ENCODE measurements at regions not wholly inside any gene's neighbourhood (a gene's known extent, or its start where the extent isn't known, plus 50 kb on each side); places are given as distances from the start of the nearest gene placed in this dataset.
"Not testable (repeated sequence)": the region's sequence is repeated elsewhere in the genome, so short reads cannot be mapped to it uniquely, and the experiment has no call there.

DNA sequence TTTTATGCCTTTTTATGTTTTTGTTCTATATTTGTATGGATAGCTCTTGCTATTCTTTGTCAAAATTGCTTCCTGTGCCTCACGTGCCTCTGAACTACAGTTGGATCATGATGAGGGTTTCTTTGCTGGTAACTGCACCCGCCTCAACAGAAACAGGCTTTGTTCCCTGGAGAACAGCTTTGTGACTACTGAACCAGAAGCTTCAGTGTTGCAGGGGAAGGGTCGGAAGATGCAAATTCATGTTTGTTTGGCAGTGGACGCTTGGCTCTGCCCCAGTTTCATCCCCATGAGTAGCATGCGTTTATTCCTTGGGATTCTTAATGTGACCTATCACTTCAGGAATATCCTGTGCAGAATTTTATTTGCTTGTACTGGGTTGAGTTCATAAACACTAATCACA is 959.1 kb upstream of the WWC1 start:
- FAIRE-seq = no peak

DNA sequence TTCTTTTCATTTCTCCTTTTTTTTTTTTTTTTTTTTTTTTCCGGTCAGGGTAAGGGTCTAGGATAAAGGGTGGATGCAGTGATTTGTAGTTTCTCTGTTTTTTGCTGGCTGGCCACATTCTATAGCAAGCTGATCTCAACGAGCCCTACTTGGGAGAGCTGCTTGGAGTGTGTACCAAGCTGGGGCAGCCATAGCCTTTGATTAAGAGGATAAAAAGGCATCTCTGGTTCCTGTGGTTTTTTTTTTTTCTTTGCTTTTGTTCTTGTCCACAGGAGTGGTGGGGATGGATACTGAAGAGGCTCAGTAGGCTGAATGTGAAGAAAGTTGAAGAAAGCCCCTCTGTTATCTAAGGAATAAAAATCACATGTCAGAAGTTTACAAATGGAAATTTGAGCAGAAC is 955.3 kb upstream of the WWC1 start:
- FAIRE-seq = no peak

DNA sequence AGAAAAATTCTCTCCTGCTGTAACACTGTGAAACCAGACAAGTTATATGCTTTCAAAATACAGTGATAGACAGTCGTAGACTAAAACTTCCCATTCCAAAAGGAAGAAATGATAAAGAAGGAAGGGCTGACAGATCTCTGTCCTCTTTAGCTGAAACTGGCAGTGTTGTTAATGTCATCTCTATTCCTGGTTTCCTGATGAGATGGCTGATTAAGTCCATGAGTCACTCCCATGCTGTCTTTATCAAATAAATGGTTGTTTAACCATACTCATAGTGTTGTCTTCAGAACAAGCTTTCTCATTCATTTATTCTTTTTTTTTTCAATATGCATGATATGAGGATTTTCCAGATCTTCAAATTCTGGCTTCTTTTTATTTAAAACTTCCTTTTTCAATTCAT is 952.2 kb upstream of the WWC1 start:
- no peak for FAIRE-seq

DNA sequence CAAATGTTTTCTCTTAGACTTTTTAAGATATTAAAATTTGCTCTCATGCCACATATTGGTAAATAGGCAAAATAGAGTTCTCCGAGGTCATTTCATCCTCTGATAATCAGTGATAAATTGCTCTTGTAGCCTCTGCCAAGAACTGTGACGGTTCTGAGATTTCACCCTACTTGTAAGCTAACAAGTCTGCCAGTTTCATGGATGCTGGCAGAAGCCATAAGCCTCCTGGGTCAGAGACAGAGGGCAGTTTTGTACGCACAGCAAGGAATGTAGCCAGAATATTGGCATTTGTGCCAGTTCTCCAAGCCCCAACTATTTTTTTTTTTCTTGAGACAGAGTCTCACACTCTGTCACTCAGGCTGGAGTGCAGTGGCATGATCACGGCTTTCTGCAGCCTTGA is 945.0 kb upstream of the WWC1 start:
- no peak for FAIRE-seq

DNA sequence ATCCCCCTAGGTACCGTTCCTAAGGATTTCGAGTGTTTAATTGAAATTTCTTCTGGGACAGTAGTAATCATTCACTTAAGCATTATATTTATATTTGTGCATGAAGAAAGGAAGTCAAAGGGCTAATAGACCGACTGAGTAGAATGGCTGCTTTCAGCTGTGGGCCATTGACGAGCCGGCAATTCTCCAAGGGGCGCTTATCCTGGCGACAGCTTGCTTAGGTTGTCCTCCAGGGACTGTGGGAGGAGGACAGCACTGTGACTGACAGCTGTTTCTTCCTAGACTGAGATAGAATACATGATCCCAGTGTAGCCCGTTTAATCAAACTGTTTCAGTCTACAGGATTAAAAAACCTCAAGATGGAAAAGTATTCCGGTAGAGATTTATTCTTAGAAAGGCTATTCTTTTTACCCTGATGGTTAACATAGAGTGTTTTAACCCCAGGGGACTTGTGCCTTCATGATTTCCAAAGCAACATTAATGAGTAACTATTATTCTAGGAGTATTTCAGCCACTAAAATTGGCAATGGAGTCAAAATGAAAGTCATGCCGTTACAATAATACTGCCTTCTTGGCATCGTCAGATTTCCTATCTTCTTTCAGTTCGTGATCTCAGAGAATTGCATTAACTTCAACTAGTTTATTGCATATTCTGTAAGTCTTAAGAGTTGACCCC is 943.1 kb upstream of the WWC1 start:
- no peak for FAIRE-seq

DNA sequence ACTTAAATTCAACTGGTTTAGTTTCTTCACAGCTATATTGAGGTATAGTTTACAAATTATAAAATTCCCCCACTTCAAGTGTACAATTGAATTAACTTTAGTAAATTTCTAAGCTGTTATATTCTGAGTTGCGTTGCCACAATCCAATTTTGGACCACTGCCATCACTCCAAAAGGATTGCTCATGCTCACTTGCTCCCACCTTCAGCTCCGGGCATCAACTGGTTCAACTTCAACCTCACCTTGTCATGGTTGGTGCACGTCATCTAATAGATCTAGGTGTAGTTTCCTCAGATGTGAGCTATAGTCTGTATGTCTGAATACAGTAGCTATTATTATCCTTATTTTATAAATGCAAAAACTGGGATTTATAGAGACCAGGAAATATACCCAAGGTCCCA is 942.5 kb upstream of the WWC1 start:
- FAIRE-seq = no peak

DNA sequence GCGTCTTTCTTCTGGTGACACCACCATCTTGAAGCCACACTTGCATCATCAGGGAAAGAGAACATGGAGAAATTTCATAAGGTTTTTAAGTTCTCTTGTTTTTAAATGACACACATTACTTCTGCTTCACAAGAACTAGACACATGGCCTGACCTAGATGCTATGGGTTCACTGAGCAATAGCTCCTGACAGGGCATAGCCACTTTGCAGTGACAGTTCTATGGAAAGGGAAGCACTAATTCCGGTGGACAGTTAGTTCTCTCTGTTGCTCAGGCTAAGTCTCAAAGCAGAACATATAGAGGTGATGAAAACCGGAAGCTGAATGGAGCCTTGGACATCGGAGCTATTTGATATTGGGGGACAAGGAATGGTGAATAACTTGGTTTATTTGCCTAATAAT is 940.1 kb upstream of the WWC1 start:
- no peak for FAIRE-seq

DNA sequence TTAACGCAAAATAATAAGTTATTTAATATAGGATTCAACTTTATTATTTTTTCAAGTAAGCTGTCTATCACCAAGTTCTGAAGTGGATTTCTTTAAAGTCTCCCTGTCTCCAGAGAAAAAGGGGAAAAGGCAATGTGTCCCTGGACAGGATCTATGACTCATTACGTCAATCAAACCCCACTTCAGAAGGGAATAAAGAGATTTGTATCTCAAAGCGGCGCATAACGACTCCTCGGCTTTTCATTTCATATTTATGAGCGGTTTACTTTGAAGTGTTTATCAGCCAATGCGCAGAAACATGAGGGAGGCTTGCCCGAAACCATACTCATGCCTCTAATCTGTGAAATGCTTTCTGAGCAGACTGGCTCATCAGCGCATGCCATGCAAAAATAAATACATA is 938.6 kb upstream of the WWC1 start:
- FAIRE-seq = no peak

DNA sequence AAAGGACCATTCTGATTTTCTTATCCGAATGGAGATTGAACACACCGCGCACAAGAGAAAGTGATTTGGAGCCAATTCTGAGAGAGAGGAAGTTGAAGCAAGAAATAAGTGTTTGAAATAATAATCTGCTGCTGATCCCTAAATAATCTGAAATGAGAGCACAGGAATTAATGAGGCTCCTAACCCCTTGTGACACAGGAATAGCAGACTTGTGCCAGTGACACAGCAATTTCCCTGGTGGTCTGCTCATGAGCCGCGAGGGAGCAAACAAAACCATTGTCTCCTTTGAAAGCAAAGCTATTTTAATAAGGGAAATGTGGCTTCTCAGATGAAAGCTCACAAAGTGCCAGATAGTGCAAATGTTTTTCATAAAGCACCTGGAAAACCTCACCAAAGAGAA is 936.1 kb upstream of the WWC1 start:
- no peak for FAIRE-seq

DNA sequence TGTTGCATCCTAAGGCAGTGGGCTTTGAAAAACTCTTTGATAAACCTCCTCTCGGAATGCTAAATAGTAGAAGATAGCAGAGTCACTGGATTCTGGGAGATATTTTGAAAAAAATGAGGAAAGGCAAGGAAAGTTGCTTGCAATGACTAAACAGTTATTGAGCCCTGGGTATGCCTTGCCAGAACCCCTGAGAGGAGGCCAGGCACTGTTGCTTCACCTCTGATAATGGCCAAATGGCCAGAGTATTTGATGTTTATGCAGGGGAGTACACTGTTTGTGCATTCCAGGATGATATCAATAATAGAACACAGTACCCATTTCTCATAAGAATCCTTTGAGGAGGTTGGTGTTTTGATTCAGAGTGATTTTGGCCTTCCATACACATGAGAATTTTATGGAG is 935.1 kb upstream of the WWC1 start:
- FAIRE-seq = no peak

DNA sequence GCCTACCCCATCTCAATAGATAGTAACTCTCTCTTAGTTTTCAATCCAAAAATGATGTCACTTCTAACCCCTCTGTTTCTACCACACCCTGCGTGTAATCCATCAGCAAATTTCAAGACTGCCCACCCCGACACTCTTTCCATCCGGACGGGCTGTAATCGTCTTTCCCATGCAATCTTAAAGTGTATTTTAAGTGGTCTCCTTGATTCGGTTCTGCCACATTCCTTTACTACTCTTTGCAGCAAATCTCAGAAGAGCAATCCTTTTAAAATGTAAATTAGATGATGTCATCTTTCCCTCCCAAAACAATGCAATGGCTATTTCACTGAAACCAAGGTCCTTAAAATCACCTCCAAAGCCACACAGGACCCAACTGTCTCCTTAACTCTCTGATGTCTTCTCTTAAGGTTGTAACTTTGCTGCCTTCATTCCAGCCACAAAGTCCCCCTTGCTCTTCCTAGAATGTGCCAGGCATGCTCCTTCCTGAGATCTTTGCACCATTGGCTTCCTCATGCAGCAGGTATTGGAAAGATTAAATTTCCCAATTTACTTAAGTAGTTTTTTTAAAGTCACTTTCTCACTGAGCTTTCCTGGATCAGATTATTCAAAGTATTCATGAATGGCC is 932.5 kb upstream of the WWC1 start:
- FAIRE-seq = no peak

DNA sequence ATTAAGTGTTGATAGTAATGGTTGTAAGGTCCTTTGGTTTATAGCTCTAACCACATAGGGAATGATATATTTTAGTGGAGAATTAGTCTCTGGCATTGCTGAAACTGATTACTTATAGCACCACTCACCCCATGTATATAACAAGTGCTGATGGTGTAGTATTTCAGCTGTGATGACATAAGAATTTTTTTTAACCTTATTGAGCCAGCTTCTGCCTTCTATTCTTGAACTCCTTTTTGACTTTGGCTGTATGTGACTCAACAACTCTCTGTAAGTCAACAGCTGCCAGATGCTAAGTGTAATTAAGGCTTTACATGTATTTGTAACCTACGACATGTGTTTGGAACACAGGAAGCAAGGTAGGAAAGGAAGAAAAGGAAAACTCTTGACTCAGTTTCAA is 929.6 kb upstream of the WWC1 start:
- FAIRE-seq = no peak

DNA sequence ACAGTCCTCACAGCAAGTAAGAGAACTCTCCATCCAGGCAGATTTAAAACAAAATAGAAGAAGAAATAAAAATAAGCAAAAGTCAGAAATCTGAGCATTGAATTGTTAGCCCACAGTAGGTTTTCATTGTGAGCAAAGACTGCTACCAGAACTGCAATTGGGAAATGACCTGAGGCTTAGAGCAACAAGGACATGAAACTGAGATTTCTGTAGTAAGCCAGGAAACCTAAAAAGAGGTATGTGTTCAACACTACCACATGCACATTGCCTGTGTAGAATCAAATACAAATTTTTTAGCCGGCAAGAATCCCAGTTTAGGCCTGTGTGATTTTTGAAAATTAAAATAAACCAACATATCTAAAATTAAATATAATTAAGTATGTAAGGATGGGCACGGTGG is 928.4 kb upstream of the WWC1 start:
- no peak for FAIRE-seq

DNA sequence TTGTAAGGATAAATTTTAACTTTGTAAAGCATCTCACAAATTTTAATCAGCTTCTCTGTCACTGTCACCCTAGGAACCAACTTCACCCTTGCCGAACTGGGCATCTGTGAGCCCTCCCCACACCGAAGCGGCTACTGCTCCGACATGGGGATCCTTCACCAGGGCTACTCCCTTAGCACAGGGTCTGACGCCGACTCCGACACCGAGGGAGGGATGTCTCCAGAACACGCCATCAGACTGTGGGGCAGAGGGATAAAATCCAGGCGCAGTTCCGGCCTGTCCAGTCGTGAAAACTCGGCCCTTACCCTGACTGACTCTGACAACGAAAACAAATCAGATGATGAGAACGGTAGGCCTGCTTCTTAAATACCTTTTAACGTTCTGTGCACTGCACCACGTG is 916.3 kb upstream of the WWC1 start:
- no peak for FAIRE-seq

DNA sequence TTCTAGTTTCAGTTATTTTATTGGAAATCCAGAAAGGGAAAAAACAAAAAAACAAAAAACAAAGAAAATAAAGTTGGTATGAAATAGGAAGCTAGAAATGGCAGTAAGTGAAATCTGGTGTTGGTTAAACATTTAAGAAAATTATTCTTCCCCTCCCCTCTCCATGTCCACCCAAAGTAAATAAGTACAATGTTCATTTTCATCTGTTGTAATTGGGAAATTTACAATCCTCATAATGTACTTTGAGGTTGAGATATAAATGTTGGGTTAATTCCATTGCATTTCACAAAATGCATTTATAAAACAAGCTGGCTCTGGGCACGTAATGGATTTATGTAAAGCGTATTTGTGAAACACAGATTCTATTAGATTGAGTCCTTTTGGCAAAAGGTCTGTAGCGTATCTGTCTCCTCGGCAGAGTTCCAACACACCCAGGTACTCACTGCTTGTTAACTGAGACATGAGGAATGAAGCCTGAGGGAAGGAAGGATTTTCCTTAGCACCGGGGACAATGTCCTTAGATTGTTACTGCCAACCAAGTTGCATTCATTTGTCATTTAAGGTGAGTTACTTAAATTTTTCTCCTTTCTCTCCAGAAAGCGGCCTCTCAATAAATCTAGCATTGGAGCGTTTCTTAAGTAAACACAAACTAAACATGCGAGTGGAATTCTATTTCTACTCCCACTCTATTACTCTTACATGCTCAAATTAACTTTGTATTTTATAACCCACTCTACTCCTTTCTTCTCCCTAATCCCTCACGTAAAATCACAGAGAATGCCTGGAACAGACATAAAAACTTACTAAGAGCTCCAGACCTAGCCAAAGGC is 912.3 kb upstream of the WWC1 start:
- no peak for FAIRE-seq

DNA sequence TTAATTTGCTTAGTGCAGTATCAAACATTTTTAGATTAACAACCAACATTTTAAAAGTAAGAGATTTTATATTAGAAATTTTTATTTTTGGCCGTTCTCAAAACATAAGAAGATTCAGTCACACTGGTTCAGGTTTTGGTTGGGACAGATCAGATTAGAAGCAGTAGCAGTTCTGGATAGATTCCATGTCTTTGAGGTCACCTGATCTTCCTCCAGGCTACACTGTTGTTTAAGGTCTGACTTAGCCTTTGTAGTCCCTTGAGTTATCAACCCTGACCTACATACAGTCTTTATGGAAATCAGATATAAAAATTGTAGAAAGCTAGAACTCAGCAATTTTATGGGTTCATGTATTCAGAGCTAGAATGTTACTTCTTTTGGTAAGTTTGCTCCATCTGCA is 910.0 kb upstream of the WWC1 start:
- FAIRE-seq = no peak

DNA sequence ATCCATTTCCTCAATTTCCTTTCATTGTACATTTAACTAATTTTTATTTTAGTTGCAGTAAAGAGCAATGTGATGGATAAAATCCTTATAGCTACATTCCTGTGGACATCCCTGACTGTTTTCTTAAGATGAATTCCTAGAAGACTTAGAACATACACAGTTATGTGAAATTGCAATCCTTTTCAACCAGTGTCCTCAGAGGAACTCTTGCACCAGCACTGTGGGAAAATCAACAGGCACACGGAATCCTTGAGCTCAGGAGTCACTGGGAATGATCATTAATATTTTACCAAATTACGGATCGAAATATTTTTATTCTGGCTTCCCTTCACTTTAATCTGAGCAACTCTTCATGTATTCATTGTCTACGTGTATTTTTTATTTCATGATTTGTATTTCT is 901.9 kb upstream of the WWC1 start:
- FAIRE-seq = no peak

DNA sequence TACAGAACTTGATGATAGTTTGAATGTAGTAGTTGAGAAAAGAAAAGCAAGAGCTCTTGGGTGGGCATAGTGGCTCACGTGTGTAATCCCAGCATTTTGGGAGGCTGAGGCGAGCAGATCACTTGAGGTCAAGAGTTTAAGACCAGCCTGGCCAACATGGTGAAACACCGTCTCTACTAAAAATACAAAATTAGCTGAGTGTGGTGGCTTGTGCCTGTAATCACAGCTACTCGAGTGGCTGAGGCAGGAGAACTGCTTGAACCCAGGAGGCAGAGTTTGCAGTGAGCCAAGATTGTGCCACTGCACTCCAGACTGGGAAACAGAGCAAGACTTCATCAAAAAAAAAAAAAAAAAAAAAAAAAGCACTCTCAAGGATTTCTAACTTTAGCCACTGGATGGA is 900.2 kb upstream of the WWC1 start:
- FAIRE-seq = not testable (repeated sequence)

DNA sequence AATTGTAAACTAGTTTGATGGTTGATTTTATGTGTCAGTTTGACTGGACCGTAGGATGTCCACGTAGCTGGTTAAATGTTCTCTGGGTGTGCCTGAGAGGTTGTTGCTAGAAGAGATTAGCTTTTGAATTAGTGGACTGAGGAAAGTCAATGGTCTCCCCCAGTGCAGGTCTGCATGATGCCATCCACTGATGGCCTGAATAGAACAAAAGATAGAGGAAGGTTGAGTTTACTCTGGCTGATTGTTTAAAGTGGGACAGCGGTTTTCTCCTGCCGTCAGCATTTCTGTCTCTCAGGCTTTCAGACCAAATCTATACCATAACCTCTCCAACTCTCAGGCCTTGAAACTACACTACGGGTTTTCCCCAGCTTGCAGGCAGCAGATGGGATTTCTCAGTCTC is 899.2 kb upstream of the WWC1 start:
- no peak for FAIRE-seq

DNA sequence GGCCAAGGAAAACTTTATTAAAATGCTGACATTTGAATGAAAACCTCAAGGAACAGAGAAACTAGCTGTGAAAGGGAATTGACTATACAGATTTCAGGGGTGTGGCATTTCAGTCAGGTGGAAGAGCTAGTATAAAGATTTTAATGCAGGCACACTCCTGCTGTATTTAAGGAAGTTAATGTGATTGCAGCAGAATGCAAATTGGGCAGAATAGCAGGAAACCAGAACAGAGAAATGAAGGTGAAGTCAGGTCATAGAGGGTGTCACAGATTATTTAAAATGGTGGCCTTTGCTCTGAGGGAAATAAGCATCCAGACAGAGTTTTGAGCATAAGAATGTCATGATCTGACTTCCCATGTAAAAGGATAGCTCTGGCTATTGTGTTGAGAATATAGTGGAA is 898.1 kb upstream of the WWC1 start:
- no peak for FAIRE-seq

DNA sequence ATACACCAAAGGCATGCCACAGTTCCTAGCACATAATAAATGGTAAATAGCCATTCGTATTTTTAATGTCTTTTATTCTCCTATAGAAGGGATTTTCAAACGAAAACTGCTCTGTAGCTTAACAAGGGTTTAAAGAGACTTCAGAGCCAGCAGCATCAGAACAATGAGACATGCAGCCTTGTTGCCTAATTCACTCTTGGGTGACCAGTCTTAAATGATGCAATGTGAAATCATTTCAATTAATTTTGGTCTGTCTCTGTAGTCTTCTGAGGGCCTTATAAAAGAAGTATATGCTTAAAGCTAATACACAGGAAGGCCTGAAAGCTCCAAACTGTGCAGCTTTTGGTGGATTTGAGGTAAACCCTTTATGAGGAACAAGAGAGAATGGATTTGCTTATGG is 888.8 kb upstream of the WWC1 start:
- FAIRE-seq = no peak

DNA sequence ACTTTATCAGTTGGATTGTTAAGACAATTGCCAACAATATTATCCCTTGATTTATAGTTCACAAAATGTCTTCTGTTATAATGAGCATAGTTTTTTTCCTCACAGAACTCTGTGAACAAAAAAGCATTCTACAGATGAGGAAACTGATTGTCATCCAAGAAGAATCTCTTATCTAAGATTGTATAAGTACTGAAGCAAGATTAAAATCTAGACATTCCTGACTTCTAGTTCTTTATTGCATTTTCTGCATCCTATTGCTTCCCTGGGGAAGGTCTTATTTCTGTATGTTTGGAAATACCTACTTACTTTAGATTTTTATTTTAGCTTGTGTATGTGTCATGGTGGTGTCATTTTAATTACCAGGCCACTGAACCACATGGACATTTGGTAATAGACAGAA is 884.9 kb upstream of the WWC1 start:
- no peak for FAIRE-seq

DNA sequence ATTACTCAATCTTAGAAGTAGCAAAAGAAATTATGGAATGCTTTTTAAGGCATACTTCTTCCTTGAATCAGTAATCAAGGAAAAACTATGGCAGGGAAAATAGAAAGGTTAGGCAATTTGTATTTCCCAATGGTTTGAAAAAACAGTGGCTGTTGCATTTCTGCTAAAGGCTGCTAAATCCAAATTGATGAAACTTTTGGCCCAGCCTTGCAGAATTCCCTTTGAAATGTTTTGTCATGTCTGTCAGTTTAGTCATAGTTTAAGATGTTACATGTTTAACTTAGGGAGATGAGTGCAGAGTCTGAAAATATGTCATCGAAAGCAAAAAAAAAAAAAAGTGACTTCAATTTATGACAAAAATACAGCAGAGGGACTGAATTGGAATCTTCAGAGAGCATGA is 878.9 kb upstream of the WWC1 start:
- no peak for FAIRE-seq

DNA sequence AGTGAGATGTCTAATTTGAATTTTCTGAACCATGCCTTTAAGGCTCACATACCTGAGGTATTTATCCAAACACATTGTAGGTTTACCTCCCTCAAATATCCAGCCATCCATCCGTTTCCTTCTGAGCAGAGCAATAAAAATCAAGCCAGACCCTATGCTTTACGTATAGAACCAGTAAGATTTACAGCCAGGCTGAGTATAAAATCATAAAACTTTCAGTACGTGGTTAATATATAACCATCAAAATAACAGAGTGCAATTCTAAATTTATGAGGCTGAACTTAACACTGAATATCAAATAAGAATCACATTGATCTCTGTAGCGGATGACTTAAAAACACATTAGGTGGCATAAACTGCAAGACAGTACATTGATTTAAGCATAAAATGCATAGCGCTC is 877.9 kb upstream of the WWC1 start:
- FAIRE-seq = no peak
